ENCODE measurements at regions not wholly inside any gene's neighbourhood (a gene's known extent, or its start where the extent isn't known, plus 50 kb on each side); places are given as distances from the start of the nearest gene placed in this dataset.

DNA sequence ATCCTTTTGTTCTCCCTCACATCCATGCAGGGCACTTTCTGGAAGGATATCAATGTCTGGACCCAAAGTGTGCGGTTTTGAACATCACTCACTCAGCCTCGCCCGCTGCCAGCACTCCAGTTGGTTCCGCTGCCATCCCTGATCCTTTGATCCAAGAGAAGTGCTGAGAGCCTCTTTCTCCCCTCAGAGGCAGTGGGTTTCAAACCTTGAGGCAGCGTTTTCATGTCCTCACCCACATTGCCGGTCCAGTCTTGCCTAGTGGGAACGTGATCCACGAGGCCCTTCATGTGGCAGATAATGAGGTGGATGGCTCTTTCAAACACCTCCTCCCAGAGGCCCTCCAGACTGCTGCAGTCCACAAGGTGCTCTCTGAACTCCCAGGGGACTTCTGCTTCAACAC, 122.2 kb downstream of the ACTL8 start:
- DNase-seq, result no peak

DNA sequence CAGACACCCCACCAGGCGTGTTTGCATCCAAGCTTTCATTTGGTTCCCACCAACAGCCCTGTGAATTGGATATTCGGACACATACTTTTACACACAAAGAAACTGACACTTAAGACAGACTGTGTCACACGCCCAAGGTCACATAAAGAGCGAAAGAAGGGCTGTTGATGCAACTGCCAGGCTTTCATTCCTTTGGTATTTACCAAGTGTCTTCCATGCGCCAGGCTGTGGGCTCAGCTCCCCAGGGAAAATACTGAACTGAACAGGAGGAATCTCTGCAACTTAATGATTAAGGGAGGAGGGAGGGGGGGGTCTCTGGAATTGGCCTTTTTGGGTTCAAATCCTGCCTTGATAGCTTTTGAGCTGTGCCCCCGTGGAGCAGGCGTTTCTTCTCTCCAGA, 122.8 kb downstream of the ACTL8 start:
- no peak for DNase-seq

DNA sequence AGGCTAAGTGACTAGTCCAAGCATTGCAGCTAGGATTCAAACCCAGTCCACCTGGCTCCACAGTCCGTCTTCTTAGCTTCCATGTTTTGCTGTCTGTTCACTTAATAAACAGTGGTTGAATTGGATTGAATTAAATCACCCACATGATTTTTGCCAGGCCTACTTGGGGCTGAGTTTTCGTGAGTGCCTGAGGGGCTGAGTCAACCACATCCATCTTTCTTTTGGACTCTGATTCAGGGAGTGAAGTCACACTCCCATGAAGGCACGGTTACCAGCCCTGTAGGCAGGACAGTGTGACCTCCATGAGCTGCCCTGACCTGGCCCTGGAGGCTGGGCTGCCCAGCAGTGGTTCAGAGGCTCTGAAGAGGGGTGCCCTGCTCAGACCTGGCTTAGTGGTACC, 123.7 kb downstream of the ACTL8 start:
- DNase-seq, result no peak

DNA sequence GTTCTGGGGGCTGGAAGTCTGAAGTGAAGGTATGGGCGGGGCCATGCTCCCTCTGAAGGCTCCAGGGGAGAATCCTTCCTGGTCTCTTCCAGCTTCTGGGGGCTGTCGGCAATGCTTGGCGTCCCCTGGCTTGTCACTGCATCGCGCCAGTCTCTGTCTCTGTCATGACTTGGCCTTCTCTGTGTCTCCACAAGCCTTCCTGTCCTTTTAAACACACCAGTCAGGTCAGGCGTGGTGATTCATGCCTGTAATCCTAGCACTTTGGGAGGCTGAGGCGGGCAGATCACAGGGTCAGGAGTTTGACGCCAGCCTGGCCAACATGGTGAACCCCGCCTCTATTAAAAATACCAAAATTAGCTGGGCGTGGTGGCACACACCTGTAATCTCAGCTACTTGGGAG, 125.3 kb downstream of the ACTL8 start:
- DNase-seq, result no peak

DNA sequence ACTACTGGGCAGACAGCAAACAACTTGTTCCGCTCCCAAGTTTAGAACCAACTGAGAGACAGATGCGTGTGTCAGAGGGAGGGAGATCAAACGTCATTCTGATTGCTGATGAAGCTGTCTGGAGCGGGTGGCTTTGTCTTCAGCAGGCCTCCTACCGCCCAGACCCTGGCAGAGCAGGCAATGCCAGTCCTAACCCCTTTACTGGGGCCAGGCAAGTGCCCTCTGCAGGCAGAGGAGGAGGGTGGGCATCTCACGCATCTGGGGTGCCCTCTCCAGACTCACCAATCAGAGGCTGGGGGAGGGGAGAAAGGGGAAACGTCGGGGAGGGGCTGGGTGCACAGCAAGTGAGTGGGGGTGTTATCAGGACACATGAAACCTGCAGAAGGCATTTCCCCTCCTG, 126.6 kb downstream of the ACTL8 start:
- DNase-seq, result no peak

DNA sequence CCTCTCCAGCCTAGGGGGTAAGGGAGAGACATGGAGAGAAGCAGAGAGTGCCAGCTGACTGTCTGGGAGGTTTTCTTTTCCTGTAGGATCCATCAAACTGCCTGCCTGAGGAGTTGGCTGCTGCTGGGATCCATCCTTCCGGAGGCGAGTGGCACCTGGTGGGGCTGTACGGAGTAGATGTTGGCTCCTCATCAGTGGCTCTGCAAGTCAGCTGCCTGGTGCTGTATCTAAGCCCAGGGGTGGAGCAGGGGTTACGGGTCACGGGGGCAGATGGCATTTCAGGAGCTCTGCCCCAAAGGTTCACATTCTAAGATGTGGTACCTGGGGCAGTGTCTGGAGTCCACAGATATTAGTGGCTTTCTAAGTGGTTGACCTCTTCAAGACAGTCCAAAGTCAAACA, 128.0 kb downstream of the ACTL8 start:
- DNase-seq, result no peak

DNA sequence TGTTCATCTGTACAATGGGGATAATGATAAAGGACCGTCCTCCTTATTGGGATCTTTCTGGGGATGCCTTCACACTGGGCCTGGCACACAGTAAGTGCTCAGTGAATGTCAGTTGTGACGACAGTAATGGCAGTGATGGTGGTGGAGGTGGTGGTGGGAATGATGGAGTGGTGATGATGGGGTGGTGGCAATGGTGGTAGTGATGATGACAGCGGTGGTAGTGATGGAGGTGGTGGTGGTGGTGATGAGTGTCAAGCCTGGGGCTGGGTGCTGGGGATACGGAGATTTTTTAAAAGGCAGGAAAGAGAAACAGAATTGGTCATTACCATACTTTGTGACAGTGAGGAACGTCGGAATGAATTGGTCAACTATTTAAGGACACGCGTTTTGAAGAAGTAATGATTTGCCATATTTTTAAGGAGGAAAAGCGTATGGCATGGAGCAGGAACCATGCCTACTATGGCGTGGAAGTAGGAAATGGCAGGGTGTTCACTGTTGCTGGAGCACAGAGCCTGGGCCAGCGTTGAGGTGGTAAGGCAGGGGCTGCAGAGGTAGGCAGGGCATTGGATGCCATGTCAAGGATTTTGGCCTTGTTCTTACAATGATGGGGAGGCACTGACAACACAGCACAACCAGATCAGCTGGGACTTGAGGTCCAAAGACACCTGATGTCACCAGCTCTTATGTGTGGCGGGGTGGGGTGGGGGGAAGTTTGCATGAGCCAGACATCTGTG, 128.7 kb downstream of the ACTL8 start:
- DNase-seq, result no peak

DNA sequence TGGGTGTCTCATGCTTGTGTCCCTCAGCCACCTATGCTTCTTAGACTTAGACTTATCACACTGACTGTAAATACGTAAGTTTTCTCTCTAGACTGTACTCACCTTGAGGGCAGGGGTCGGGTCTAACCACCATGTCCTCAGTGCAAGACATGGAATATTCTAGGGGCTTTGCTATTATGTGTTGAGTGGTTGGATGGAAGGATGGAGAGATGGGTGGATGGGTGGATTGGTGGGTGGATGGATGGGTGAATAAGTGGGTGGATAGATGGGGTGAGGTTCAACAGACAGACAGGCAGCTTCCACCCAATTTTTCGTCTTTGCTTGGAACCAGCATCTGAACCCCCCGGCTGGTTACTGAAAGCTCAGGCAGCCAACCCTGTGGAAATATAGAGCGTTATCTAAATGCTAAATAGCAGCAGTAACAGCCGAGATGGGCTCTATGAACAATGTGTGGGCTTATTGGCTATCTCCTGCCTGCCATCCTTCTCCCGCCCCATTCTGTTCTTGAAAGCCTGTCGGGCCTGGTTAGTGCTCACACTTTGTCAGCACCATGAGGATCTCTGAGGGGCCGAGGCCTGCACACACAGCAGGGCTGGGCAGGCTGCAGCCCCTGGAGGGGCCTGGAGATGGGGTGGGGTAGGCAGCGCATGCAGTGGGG, 130.7 kb downstream of the ACTL8 start:
- no peak for DNase-seq

DNA sequence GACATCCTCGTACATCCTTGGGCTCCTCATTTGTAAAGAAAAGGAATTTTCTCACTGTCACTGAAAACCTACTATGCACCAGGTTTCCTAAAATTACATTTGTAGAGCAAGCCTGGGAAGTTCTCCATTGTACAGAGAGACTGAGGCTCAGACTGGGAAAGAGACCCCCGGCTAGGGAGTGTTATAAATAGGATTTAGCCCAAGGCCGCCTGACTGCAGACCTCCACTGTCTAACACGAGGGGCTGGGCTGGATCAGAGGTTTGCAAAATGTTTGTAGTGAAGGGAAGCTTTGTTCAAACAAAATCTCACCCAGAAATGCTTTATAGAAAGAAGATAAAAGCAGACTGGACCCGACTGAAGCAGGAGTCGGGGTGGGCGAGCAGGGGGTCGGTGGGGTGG, 131.3 kb downstream of the ACTL8 start:
- no peak for DNase-seq

DNA sequence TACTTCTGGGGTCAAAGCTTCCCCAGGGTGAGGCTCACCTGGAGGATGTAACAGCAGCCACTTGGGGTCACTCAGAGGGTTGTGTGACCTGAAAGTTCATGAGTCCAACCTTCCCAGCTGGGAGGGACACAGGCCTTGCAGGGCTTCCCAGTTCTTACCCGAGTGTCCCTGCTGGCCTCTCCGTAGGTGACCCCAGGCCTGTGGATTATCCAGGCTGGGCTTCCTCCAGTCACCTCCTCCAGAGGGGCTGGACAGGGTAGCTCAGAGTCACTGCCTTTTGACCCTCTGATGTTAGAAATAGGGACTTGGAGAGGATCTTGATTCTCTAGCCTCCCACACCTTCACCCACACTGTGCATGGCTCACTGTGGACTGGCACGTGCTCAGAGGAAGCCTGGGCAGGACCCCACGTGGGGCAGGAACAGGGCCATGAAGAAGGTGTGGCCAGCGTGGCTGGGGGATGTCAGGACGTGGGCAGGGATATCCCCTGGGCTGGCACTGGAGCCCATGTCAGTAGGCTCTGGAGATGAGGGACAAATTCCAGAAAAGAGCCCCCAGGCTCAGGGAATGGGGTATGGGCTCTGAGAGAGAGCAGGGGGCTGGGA, 131.8 kb downstream of the ACTL8 start:
- DNase-seq, result no peak

DNA sequence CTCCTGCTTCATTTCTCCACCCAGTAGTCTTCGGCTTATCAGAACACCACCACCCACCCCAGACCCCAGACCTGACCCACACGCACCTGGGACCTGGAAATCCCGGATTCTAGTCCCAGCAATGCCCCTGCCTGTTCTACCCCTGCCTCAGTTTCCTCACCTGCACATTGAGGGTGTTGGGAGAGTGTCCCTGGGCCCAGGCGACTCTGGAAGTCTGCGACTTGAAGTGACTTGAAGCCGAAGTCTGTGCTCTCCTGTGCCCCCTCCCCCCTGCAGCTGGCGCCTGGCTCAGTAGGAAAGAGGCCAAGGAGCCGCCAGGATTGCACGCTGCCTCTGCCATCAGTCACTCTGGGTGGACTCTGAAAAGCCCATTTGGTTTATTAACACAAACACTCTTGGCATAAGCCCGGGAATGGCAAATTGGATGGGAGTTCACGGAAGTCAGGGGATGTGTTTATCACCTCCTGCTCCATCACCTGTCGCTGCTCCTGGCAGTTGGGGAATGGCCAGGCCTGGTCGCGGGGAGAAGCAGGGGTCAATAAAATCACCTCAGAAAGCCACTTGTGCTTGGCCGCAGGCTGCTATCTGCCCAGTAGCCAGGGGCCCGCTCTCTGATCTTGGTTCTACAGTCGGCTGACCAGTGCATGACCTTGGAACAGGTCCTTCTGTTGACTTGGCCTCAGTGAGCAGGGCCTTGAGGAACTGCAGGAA, 132.7 kb downstream of the ACTL8 start:
- DNase-seq, result peak; percentile 90

DNA sequence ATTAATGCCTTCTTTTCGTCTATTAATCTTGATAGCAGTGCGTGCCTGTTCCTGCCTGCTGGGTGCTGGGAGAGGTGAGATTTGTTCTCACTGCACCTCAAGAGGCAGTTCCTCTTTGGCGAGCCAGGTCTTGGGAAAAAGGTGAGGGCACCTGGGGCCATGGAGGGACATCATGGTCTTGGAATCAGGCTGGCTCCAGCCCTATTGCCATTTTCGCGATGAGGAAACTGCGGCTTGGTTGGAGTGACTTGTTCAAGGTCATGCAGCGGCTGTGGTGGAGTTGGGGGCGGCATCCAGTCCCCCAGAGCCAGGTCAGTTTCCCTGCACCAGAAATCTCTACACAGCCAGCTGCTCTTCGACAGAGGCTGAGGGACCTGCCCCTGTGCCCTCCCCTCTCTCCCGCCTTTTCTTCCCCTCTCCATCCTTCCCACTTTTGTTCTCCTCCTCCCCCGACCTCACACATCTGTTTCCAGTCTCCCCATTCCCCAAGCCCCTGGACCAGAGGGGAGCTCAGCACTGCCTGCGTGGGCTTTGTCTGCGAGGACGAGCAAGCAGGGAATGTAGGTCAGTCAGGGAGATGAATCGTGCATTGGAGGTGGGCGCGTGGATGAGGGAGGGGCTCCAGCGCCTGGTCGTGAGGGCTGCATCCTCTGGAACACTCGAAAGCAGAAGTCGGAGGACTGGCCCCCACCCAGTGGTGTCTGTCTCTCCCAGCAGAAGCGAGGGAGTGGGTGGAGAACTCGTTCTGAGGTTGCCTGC, 135.1 kb downstream of the ACTL8 start:
- no peak for DNase-seq

DNA sequence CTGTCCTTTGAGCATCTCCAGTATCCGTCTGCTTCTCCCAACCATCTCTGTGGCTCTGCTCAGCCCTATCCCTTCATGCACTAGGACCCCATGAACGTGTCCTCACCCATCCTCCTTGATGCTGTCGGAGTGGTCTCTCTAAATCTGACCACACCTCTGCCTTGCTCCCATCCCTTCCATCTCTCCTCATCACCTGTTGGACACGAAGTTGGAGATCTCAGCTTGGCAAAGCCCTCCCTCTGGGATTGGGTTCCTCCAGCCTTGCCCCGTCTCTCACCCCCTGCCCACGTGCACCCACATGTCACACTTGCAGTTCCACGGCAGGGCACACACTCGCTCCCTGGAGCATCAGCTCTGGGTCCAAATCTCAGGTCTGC, 135.7 kb downstream of the ACTL8 start:
- no peak for DNase-seq

DNA sequence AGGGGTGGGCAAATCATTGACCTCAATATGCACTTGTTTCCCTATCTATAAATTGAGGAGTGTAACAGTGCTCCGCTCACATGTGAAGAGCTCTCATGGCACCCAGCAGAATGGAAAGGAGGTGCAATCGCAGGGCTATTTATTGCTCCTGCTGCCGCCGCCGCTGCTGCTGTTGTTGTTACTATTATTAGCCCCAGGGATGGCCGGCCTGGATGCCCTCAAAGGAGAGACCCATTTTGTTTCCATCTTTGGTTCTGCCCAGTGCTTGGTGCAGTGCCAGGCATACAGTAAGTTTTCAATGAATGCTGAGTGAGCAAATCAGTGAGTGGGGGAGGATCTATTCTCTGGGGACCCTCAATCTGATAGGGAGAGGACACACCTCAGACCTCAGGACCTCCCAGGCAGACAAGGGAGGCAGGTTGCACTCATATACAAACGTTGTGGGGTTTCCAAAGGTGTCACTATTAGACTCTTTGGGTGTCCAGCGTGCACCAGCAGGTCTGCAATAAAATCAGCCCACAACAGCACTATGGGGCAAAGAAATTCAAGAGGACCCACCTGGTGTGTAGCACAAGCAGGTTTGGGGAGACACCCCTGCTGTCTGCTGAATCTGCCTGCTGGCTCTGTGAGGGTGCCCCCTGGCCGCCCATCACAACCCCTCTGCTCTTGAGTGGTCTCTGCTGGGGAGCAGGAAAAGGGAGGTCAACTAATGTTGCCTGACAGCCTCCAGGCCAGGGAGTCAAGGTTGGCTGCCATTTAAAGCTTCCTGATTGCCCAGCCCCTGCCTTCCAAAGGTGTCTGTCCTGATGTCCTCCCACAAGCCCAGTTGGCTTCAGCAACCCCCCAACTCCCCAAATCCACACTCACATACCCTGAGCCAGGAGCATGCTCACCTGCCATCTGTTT, 136.3 kb downstream of the ACTL8 start:
- no peak for DNase-seq

DNA sequence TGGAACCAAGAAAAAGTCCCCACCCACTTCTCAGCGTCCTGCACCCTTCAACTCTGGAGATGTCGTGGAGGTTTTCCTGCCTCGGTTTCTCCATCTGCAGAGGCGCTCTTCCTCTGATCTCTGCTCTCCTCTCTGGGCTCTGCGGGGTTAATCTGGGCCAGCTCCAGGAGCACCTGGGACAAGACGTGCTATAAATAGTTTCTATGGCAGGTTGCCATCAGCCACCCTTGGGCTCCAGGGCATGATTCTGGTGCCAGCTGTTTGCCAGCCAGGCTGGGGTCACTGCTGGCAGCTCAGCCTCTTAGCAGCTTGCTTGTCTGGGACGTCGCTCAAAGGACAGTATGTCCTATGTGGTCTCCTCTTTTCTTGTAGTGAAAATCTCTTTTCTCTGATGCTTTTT, 137.1 kb downstream of the ACTL8 start:
- peak; percentile 93 for DNase-seq

DNA sequence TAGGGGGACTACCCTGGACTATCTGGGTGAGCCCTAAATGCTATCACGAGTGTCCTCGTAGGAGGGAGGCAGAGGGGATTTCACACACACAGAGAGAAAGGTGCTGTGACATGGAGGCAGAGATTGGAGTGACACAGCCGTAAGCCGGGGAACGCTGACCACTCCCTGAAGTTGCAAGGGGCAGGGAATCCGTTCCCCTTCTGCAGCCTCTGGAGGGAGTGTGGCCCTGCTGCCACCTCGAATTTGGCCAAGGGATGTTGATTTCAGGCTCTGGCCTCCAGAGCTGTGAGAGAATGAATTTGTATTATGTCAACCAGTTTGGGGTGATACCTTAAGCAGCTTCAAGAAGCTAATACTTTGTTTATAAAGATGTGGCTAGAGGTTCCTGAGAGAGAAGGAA, 137.7 kb downstream of the ACTL8 start:
- no peak for DNase-seq

DNA sequence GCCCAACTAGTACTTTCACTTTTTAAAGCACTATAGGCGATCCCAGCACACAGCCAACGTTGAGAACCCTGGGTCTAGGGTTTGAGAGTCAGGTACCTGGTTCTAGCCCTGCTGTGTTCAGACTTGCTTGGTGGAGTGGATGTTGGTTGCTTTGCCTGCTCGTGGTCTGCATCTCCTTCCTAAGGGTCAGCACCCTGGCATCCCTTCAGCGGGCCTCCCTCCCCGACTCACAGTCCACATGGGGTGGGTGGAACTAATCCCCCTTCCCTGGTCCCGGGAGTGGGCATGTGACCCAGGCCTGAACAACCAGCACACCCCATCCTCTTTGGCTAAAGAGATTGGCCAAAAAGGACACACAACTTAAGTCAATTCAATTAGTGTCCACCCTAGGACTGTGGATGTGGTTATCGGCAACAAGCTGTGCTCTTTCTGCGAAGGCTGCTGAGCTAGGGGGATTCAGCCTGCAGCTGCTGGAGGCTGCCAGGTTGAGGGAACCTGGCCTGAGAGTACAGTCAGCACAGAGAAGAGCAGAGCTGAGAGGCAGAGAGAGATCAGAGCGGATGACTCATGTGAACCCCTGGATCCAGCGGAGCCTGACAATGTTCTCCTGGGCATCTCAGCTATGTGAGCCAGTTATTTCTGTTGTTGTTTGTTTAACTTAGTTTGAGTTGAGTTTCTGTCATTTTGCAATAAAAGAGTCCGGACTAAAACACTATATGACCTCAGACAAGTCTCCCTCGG, 138.9 kb downstream of the ACTL8 start:
- DNase-seq, result no peak

DNA sequence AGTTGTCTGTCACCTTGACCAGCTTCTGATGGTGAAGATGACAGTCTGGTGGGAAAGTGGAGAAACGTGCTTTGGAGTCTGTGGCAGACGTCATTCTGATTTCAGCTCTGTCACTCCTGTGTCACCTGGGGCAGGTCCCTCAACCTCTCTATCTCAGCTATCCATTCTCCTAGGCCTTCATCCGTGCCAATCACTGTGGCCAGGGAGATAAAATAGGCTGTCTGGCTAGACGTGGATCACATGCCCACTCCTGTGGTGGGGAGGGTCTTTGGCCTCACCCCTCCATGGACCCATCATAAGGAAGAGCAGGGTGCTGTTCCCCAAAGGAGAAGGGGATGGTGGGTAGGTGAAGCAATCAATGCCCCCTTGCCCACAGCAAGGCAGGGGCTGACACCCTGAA, 140.3 kb downstream of the ACTL8 start:
- no peak for DNase-seq

DNA sequence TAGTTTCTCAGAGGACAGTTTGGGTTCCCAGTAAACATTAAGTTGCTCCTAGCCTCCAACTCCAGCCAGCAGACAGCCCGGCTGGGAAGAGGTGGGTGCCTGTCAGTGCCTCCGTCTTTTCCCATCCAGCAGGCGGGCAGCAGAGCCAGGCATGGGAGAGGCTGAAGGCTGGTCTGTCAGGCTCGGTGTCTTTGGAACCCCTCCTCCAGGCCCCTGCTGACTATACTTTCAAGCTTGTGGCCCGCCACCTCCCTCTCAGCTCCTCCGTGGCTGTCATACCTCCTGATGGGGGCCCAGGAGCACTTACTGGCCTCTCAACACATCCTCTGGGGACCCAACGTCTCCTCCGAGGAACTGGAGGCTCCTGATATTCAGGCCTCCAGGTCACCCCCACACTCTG, 140.9 kb downstream of the ACTL8 start:
- DNase-seq, result no peak

DNA sequence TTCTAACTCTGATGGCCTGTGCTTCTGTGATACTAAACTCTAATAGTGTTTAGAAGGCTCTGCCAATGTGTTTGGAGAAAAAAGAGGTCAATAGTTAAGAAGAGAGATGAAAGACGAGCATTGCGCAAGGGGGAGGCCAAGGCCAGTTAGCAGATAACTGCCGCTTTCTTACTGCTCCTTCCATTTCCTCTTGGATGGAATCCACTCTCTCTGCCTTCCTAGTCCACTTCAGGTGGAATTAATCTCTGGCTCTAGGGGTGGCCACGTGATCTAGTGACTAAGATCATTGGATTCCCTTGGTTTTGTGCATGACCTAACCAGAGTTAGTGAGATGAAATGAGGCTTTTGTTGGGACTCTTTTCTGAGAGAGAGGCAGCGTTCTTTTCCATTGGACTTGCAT, 148.3 kb downstream of the ACTL8 start:
- peak; percentile 84 for DNase-seq

DNA sequence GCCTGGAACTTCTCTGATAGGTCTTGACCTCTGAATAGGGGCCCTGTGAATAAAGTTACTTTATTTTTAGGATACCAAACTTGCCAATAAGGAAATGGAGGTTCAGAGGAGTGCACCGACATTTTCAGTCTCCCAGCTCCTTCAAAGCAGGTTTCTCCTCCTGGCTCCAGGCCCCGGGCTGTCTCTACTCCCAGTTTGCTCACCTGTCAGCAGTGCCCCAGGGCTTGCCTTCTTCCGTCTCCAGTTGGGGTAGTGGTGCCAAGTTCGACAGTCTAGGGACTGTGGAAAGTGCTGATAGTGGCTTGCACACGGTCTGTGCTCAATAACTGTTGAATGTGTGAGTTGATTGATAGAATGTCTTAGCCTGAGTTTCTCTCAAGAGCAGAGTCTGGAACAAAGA, 149.2 kb downstream of the ACTL8 start:
- DNase-seq, result peak; percentile 58
